Activated T-cell treated with anti-CD3 and anti-CD28 coated beads for 48 hours (primary cell): ENCODE measurements at regions not wholly inside any gene's neighbourhood (a gene's known extent, or its start where the extent isn't known, plus 50 kb on each side); places are given as distances from the start of the nearest gene placed in this dataset.
"Not testable (repeated sequence)": the region's sequence is repeated elsewhere in the genome, so short reads cannot be mapped to it uniquely, and the experiment has no call there.

Source experiments
- DNase-seq: peaks from one replicate; pipeline ENCODE4 v3.0.0-alpha.2; 2020; ENCODE audit warnings: low read depth

GRCh38 chr5:57069115-57069835 lies 104.6 kb upstream of the GPBP1 start:
- DNase-seq = no peak

DNA sequence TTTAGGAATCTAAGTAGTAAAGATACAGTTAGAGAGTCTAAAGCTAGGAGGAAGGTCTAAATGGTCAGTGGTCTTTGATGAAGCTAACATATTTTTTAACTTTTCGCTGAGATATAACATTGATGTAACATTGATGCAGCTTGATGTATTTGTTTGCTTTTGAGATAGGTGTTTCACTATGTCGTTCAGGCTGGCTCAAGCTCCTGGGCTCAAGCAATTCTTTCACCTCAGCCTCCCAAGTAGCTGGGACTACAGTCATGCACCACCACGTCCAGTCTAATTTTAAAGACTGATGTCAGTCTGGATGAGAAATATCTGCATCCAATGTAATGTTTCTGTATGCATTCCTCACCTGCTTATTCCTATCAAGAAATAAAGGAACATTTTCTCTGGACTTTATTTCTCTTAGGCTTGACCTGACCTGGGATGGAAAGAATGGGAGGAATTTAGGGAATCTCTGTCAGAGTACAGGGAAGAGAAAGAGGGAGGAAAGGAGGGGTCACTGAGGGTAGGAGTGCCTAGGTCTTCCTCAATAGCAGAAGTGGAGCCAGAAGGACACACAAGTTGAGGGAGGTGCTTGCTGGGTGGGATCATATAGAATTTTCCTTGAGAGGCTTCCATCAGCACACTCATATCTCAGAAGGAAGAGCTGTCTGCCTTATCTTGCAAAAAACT lies 101.5 kb upstream of the GPBP1 start:
- DNase-seq = no peak

DNA sequence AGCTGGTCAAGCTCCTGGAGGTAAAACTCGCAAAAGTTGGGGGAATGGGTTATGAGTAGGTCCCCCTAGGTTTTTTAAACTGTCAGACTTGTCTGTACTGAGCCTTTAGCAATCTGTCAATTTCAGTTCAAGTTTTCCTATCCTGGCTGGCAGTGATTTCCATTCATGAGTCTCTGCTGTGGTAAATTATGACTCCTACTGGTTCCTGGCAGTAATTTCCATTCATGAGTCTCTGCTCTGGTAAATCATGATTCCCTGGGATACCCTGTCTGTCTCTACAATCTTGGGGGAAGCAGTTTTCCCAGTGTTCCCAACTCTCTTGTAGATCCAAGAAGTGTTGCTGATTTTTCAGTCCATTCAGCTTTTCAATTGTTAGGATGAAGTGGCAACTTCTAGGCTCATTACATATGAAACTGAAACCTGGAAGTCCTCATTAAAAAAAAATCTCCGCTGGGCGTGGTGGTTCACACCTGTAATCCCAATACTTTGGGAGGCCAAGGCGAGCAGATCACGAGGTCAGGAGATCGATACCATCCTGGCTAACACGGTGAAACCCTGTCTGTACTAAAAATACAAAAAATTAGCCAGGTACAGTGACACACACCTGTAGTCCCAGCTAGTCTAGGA lies 91.3 kb upstream of the GPBP1 start:
- no peak for DNase-seq

GRCh38 chr5:57085306-57086081 lies 88.4 kb upstream of the GPBP1 start:
- no peak for DNase-seq

DNA sequence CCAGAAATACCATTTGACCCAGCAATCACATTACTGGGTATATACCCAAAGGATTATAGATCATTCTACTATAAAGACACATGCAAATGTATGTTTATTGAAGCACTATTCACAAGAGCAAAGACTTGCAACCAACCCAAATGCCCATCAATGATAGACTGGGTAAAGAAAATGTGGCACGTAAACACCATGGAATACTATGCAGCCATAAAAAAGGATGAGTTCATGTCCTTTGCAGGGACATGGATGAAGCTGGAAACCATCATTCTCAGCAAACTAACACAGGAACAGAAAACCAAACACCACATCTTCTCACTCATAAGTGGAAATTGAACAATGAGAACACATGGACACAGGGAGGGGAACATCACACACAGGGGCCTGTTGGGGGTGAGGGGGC lies 85.9 kb upstream of the GPBP1 start:
- DNase-seq = not testable (repeated sequence)

- DNase-seq = peak; percentile 11
Measured at GRCh38 chr5:57094753-57095683, 78.8 kb upstream of the GPBP1 start.

GRCh38 chr5:57097526-57097925 lies 76.3 kb upstream of the GPBP1 start:
- no peak for DNase-seq

DNA sequence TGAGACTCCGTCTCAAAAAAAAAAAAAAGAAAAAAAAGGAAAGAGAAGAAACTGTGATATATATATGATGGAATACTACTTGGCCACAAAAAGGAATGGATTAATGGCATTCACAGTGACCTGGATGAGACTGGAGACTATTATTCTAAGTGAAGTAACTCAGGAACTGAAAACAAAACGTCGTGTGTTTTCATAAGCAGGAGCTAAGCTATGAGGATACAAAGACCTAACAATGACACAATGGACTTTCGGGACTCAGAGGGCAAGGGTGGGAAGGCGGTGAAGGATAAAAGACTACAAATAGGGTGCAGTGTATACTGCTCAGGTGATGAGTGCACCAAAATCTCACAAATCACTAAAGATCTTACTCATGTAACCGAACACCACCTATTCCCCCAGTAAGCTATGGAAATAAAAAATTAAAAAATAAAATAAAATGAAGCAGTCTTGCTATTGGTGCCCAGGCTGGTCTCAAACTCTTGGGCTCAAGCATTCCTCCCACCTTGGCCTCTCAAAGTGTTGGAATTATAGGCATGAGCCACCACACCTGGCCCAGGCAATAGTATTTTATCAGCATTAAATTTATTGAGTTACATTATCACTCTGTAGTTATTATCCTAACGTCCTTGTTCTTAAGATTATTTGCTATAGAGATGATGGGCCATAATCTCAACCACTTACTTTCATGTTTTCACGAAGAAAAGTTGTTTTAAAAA lies 71.5 kb upstream of the GPBP1 start:
- DNase-seq = no peak

DNA sequence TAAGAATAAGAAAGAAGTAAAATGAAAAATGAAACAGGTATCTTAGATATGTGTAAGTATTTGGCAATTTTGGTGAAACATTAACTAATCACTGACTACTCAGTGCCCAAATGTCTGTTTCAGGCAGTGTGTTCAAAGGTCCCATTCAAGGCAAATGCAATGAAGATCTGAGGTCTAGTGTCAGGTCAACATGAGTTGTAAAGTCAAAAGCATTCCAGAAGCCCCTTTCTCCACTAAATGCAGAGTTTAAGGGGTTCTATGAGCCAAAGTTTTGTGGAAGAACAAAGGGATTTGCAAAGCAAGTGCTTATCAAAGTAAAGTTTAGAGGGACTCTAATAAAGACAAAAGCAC lies 71.0 kb upstream of the GPBP1 start:
- DNase-seq = no peak

- no peak for DNase-seq
Measured at GRCh38 chr5:57103317-57103907, 70.4 kb upstream of the GPBP1 start.

GRCh38 chr5:57106661-57107060 lies 67.2 kb upstream of the GPBP1 start:
- no peak for DNase-seq

GRCh38 chr5:57111993-57112392 lies 61.9 kb upstream of the GPBP1 start:
- DNase-seq = no peak

DNA sequence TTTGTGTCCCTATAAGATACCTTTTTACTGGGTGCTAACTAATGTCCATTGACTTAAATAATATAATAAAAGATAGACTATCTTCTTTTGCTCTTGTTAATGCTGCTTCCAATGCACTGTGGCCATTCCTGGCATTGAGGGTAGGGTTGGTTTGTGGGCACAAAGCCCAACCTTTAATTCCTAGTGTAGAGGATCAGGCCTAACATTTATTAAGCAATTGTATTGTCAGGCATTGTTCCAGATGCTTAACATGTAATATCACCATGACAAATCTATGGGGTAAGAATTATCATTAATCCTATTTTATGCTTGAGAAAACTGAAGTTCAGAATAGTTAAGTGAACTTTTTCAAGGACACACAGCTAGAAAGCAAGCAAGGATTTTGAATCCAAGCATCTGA lies 60.4 kb upstream of the GPBP1 start:
- no peak for DNase-seq

DNA sequence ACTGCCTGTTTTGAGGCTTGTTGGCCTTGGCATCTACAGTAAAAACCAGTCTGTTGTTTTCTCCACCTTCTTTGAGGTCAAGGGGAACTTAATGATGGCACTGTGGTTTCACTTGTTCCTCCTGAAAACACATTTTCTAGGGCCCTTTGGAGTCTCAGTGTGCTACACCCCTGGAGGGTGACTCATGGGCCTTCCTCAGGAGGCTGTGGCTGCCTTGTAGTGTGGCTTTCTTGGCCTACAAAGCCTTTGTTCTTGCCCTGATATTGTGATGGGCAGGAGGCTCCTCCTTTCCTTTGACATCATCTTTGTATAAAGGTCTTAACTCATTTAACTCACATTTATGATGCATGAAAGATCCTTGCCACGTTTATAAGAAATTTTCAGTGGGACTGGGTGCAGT lies 56.3 kb upstream of the GPBP1 start:
- peak; percentile 30 for DNase-seq

DNA sequence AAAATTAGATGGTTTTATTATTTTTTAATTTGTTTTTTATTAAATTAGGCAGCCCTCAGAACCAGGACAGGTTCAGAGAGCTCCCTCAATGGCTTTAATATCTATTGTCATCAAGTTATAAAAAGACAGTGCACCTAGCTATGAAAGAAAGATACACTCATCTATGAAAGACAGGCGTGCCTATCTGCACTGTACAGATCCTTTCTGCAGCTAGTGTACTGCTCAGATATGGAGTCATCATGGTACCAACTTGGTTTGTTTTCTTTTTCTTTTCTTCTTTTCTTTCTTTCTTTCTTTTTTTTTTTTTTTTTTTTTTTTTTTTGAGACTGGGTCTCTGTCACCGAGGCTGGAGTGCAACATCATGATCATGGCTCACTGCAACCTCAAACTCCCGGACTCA lies 54.8 kb upstream of the GPBP1 start:
- no peak for DNase-seq

DNA sequence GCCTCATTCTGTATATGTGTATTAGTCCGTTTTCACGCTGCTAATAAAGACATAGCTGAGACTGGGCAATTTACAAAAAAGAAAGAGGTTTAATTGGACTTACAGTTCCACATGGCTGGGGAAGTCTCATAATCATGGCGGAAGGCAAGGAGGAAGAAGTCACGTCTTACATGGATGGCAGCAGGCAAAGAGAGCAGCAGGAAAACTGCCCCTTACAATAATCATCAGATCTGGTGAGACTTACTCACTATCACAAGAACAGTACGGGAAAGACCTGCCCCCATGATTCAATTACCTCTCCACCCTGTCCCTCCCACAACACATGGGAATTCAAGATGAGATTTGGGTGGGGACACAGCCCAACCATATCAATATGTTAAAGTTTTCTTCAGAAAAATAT lies 49.8 kb upstream of the GPBP1 start:
- DNase-seq = no peak
